Astrocyte of the cerebellum (primary cell): ENCODE measurements at regions not wholly inside any gene's neighbourhood (a gene's known extent, or its start where the extent isn't known, plus 50 kb on each side); places are given as distances from the start of the nearest gene placed in this dataset.
"Not testable (repeated sequence)": the region's sequence is repeated elsewhere in the genome, so short reads cannot be mapped to it uniquely, and the experiment has no call there.

Experiments
- DNase-seq: peaks from one replicate; pipeline ENCODE4 v3.0.0-alpha.2; 2011; ENCODE audit warnings: low read depth
- H3K4me3 ChIP-seq: 2 replicates; pipeline ENCODE4 v1.5.1; 2011; ENCODE audit warnings: mild to moderate bottlenecking, low read depth, low read length, moderate library complexity
- in situ Hi-C: cut with HindIII; loops from 2 replicates; pipeline ENCODE4 v1.10.0; 2017; ENCODE audit warnings: low sequenced_read_pairs
- TF ChIP-seq, protein P1 (sequence below): IDR thresholded peaks from 2 replicates; pipeline ENCODE4 v1.5.1; 2012; ENCODE audit warnings: low read length, low read depth, moderate library complexity, mild to moderate bottlenecking; ENCODE audit errors: missing control alignments

DNA sequence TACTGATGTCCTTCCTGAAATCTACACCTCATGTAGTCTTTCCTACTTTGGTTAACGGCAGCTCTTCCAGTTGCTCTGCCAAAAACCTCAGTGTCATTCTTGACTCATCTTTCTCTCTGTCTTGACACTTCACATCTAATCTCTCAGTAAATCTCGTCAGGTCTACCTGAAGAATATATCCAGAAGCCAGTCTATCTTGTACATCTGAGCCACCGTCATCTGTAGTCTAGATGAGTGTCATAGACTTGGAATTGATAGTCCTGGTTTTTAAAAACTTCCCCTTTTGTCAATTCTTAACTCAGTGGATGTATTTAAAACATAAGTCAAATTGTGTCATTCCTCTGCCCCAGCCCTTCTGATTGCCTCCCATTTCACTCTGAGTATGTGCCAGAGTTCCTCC, 90.6 kb downstream of the CCDC74A start:
- H3K4me3 ChIP-seq, in situ Hi-C loops, DNase-seq: not testable (repeated sequence)

DNA sequence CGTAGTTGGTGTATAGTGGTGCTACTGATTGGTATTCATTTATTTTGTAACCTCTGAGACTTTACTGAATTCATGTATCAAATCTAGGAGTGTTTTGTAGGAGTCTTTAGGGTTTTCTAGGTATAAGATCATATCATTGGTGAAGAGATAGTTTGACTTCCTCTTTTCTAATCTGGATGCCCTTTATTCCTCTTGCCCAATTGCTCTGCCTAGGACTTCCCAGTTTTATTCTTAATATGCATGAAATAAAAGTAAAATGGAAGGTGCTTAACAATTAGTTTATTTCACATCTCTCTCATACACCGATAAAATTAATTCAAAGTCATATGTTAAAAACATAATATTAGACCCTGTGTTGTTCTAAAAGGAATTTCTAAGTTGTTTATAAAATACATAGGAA, 95.2 kb downstream of the CCDC74A start:
- DNase-seq, H3K4me3 ChIP-seq, in situ Hi-C loops: not testable (repeated sequence)

DNA sequence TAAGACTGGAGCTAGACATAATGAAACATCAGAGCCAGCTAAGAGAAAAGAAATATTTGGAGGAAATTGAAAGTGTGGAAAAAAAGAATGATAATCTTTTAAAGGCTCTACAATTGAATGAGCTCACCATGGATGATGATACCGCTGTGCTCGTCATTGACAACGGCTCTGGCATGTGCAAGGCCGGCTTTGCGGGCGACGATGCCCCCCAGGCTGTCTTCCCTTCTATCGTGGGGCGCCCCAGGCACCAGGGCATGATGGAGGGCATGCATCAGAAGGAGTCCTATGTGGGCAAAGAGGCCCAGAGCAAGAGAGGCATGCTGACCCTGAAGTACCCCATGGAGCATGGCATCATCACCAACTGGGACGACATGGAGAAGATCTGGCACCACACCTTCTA, 98.3 kb downstream of the CCDC74A start:
- DNase-seq, H3K4me3 ChIP-seq, in situ Hi-C loops: not testable (repeated sequence)

DNA sequence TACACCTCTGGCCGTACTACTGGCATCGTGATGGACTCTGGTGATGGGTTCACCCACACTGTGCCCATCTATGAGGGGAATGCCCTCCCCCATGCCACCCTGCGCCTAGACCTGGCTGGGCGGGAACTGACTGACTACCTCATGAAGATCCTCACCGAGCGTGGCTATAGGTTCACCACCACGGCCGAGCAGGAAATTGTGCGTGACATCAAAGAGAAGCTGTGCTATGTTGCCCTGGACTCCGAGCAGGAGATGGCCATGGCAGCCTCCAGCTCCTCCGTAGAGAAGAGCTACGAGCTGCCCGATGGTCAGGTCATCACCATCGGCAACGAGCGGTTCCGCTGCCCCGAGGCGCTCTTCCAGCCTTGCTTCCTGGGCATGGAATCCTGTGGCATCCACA, 98.9 kb downstream of the CCDC74A start:
- in situ Hi-C loops, H3K4me3 ChIP-seq, DNase-seq: not testable (repeated sequence)

DNA sequence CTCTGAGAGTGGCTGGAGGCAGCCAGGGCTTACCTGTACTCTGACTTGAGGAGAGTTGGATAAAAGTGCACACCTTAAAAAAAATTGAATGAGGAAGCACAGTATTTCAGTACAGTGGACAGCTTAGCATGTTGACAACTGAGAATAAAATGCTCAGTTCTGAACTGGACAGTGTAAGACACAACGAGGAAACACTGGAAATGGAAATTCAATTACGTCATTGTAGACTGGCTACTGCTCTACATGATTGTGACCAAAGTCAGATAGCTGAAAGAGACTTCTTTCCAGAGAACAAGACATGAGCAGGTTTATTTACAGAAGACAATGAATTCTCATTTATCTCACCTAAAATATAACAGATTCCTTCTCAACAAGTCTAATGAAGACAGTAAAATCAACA, 100.1 kb downstream of the CCDC74A start:
- in situ Hi-C loops, DNase-seq, H3K4me3 ChIP-seq: not testable (repeated sequence)

DNA sequence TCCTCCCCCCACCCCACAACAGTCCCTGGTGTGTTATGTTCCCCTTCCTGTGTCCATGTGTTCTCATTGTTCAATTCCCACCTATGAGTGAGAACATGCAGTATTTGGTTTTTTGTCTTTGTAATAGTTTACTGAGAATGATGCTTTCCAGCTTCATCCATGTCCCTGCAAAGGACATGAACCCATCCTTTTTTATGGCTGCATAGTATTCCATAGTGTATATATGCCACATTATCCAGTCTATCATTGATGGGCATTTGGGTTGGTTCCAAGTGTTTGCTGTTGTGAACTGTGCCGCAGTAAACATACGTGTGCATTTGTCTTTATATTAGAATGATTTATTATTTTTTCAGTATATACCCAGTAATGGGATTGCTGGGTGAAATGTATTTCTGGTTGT, 104.0 kb downstream of the CCDC74A start:
- DNase-seq, H3K4me3 ChIP-seq, in situ Hi-C loops: not testable (repeated sequence)

DNA sequence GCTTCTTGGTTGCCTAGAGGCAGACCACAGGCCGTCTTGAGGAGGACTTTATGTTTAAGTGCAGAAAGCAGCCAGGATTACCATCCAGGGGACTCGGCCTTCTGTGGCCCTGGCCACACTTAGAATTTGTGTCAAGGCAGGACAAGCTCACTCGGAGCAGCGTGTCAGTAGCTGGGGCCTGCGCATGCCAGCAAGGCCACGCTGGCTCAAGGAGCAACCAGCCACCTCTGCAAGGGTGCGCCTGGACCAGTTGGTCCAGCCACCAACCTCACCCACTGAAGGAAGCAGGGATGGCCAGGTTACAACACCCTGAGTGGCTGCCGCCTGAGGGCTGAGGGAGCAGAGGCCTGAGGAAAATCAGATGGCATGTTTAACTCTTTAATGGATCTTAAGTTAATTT, 105.7 kb downstream of the CCDC74A start:
- H3K4me3 ChIP-seq, DNase-seq, in situ Hi-C loops: not testable (repeated sequence)

DNA sequence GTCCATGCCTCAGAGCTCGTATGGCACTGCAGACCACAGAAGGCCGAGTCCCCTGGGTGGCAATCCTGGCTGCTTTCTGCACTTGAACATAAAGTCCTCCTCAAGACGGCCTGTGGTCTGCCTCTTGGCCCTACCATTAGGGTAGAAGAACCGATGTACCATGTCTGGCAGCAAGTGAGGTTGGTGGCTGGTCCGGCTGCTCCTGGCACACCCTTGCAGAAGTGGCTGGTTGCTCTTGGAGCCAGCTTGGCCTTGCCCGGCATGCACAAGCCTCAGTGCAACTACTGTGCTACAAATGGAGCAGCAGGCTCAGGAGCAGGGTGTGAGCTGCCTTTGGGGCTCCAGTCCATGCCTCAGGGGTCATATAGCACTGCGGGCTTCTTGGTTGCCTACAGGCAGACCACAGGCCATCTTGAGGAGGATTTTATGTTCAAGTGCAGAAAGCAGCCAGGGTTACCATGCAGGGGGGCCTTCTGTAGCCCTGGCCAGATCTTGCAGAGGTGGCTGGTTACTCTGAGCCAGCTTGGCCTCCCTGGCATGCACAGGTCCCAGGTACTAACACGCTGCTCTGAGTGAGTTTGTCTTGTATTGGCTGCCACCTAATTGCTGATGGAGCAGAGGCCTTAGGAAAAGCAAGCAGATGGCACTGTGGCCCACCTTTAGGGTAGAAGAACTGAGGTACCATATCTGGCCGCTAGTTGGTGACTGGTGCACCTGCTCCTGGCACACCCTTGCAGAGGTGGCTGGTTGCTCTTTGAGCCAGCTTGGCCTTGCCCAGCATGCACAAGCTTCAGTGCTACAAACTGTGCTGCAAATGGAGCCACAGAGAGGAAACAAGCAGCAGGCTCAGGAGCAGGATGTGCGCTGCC, 106.4 kb downstream of the CCDC74A start:
- in situ Hi-C loops, DNase-seq, H3K4me3 ChIP-seq: not testable (repeated sequence)

DNA sequence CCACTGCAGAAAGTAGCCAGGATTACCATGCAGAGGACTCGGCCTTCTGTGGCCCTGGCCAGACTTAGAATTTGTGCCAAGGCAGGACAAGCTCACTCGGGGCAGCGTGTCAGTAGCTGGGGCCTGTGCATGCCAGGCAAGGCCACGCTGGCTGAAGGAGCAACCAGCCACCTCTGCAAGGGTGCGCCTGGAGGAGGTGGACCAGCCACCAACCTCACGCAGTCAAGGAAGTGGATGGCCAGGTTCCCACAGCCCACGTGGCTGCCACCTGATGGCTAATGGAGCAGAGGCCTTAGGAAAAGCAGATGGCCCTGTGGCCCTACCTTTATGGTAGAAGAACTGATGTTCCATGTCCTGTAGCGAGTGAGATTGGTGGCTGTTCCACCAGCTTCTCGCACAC, 107.9 kb downstream of the CCDC74A start:
- DNase-seq = no peak
- TF ChIP-seq, protein P1, sequence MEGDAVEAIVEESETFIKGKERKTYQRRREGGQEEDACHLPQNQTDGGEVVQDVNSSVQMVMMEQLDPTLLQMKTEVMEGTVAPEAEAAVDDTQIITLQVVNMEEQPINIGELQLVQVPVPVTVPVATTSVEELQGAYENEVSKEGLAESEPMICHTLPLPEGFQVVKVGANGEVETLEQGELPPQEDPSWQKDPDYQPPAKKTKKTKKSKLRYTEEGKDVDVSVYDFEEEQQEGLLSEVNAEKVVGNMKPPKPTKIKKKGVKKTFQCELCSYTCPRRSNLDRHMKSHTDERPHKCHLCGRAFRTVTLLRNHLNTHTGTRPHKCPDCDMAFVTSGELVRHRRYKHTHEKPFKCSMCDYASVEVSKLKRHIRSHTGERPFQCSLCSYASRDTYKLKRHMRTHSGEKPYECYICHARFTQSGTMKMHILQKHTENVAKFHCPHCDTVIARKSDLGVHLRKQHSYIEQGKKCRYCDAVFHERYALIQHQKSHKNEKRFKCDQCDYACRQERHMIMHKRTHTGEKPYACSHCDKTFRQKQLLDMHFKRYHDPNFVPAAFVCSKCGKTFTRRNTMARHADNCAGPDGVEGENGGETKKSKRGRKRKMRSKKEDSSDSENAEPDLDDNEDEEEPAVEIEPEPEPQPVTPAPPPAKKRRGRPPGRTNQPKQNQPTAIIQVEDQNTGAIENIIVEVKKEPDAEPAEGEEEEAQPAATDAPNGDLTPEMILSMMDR = no peak
- in situ Hi-C loops = no loop called here
- no peak overlapping the region for H3K4me3 ChIP-seq

DNA sequence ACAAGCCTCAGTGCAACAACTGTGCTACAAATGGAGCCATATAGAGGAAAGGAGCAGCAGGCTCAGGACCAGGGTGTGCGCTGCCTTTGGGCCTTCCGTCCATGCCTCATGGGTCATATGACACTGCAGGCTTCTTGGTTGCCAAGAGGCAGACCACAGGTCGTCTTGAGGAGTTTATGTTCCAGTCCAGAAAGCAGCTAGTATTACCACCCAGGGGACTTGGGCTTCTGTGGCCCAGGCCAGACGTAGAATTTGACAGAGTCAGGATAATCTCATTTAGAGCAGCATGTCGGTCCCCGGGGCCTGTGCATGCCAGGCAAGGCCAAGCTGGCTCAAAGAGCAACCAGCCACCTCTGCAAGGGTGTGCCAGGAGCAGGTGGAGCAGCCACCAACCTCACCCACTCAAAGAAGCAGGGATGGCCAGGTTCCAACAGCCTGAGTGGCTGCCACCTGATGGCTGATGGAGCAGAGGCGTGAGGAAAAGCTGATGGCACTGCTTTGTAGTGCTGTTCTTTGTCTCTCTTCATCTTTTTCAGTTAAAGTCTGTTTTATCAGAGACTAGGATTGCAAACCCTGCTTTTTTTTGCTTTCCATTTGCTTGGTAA, 109.1 kb downstream of the CCDC74A start:
- in situ Hi-C loops, H3K4me3 ChIP-seq, DNase-seq: not testable (repeated sequence)

DNA sequence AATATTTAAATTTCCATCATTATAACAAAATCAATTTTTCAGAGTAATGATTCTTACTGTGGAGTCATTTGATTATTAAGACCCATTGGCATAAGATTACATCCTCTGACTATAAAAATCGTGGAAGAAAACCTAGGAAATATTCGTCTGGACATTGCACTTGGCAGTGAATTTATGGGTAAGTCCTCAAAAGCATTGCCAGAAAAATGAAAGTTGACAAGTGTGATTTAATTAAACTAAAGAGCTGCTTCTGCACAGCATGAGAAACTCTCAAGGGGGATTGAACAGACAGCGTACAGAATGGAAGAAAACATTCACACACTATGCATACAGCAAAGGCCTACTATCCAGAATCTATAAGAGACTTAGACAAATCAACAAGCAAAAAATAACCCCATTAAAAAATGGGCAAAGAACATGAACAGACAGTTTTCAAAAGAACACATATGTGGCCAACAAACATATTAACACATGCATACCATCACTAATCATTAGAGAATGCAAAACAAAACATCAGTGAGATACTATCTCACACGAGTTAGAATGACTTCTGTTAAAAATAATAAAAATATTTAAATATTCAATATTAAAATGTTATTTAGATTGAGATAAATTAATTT, 111.4 kb downstream of the CCDC74A start:
- DNase-seq, in situ Hi-C loops, H3K4me3 ChIP-seq: not testable (repeated sequence)
